HepG2 (cell line): ENCODE measurements at regions not wholly inside any gene's neighbourhood (a gene's known extent, or its start where the extent isn't known, plus 50 kb on each side); places are given as distances from the start of the nearest gene placed in this dataset.
A peak's percentile ranks its signal among the peaks of the same experiment; 100 is the strongest.

ENCODE experiments used
- ATAC-seq: fragments of 200-7000 bp; cut with Tn5 transposase; 3 replicates; pipeline ENCODE4 v1.9.1; 2020; ENCODE audit warnings: mild to moderate bottlenecking, moderate library complexity
- BruUV-seq: library from RNA; stranded (reverse); fragments of 400-500 nt; replicated peaks from 2 replicates; lab custom pipeline; 2021; lab: Mats Ljungman, UMichigan
- CTCF ChIA-PET: fragments of 300-600 bp; formaldehyde crosslinking; extraction: SDS; loops from one replicate; lab custom pipeline; 2021; ENCODE audit warnings: low total read pairs, inconsistent platforms, low intra/inter-chr PET ratio; lab: Yijun Ruan, JAX
- POLR2A ChIA-PET: fragments of 350-600 bp; sonication (Branson Sonifier 250); formaldehyde crosslinking; loops from one replicate; lab custom pipeline; 2020; ENCODE audit warnings: antibody characterized with exemption, inconsistent platforms; lab: Yijun Ruan, JAX
- DNase-seq: peaks from one replicate; pipeline ENCODE4 v3.0.0-alpha.2; 2015; ENCODE audit warnings: low spot score
- FAIRE-seq: peaks from 3 replicates; lab custom pipeline; 2011; peaks lifted over from hg19 to GRCh38; lab: Jason Lieb, UNC
- H2AFZ ChIP-seq: one replicate; pipeline ENCODE4 v1.6.1; 2011; ENCODE audit warnings: low read length, inconsistent platforms
- H3K27ac ChIP-seq: fragments of 300-600 bp; 3 replicates; pipeline ENCODE4 v1.8.0; 2011; ENCODE audit warnings: mixed run types, mild to moderate bottlenecking, mixed read lengths, low read length, inconsistent platforms; ENCODE audit not compliant: insufficient read depth; ENCODE audit errors: extremely low read length
- H3K27me3 ChIP-seq, 2 experiments: fragments of 200-600 bp in 1 of 2; 2 replicates in 1 of 2; 3 replicates in 1 of 2; pipeline versions ENCODE4 v1.6.0 to v1.8.0; 2011; ENCODE audit warnings: low read length in 2 of 2, mild to moderate bottlenecking in 2 of 2, moderate library complexity in 2 of 2, inconsistent platforms in 1 of 2; ENCODE audit not compliant: insufficient read depth in 2 of 2, control insufficient read depth in 1 of 2
- H3K36me3 ChIP-seq, 2 experiments: fragments of 200-600 bp in 1 of 2; replicated peaks in 1 of 2; 2 replicates in 1 of 2; 3 replicates in 1 of 2; pipeline versions ENCODE4 v1.5.1 to v1.8.0; 2011; ENCODE audit warnings: low read length in 2 of 2, inconsistent platforms in 1 of 2; ENCODE audit not compliant: insufficient read depth in 2 of 2, control insufficient read depth in 1 of 2
- H3K4me1 ChIP-seq: 2 replicates; pipeline ENCODE4 v1.5.1; 2012; ENCODE audit warnings: low read length, inconsistent platforms; ENCODE audit not compliant: insufficient read depth
- H3K4me2 ChIP-seq: 2 replicates; pipeline ENCODE4 v1.6.0; 2011; ENCODE audit warnings: low read depth, low read length, inconsistent platforms
- H3K4me3 ChIP-seq, 3 experiments: fragments of 200-600 bp in 1 of 3; sonication (generic), shearing (Covaris generic) in 1 of 3; replicated peaks in 1 of 3; 2 replicates each; pipeline ENCODE4 v1.5.1; 2011 to 2016; ENCODE audit warnings: low read length in 3 of 3, inconsistent platforms in 2 of 3, low read depth in 2 of 3, mild to moderate bottlenecking in 2 of 3, control low read depth in 1 of 3, mixed read lengths in 1 of 3; ENCODE audit not compliant: insufficient read depth in 1 of 3
- H3K79me2 ChIP-seq: one replicate; pipeline ENCODE4 v1.6.1; 2011; ENCODE audit warnings: low read length, inconsistent platforms; ENCODE audit not compliant: insufficient read depth
- H3K9ac ChIP-seq: 2 replicates; pipeline ENCODE4 v1.6.0; 2011; ENCODE audit warnings: mild to moderate bottlenecking, low read depth, low read length, inconsistent platforms; ENCODE audit not compliant: insufficient read depth
- H3K9me3 ChIP-seq: 2 replicates; pipeline ENCODE4 v1.5.1; 2012; ENCODE audit warnings: mild to moderate bottlenecking, low read length
- H4K20me1 ChIP-seq: 2 replicates; pipeline ENCODE4 v1.6.0; 2011; ENCODE audit warnings: inconsistent platforms, mild to moderate bottlenecking, low read length, moderate library complexity; ENCODE audit not compliant: insufficient read depth
- KAT8 ChIP-seq: IDR thresholded peaks from 2 replicates; pipeline ENCODE4 v1.6.1; 2016; ENCODE audit warnings: missing genetic modification reagents, missing compliant biosample characterization
- MAFF ChIP-seq: IDR thresholded peaks from 2 replicates; pipeline ENCODE4 v1.6.1; 2011; ENCODE audit warnings: low read depth, low read length, improper control_type of control experiment
- MAFK ChIP-seq, 2 experiments: IDR thresholded peaks in 1 of 2; conservative IDR thresholded peaks in 1 of 2; 2 replicates each; pipeline ENCODE4 v1.6.1; 2011; ENCODE audit warnings: improper control_type of control experiment in 2 of 2, low read length in 2 of 2
- ZNF432 ChIP-seq: sonication (generic); formaldehyde crosslinking; IDR thresholded peaks from 2 replicates; pipeline ENCODE4 v1.5.0; 2020; ENCODE audit warnings: missing genetic modification reagents, mild to moderate bottlenecking, borderline replicate concordance
- ZNF639 ChIP-seq: conservative IDR thresholded peaks from 2 replicates; pipeline ENCODE4 v1.6.1; 2018; ENCODE audit warnings: missing genetic modification reagents
- WGBS: methylation state at CpG from one replicate; pipeline ENCODE4 v1.1.6; 2017; ENCODE audit warnings: low lambda C conversion rate; 5-methylcytosine and 5-hydroxymethylcytosine counted together
- in situ Hi-C: cut with HindIII; loops from 2 replicates; pipeline ENCODE4 v1.10.0; 2017; ENCODE audit warnings: low pct_unique_long_range_greater_than_20kb; ENCODE audit not compliant: extremely low pct_ligation_motif_present
- intact Hi-C: fragments of 100-400 bp; cut with micrococcal nuclease; formaldehyde crosslinking; loops from one replicate; pipeline ENCODE4 v1.10.0; 2022; ENCODE audit not compliant: unreplicated experiment

- TF ChIP-seq KAT8 (CRISPR knock-in tag) (no peak), MAFK (conservative IDR thresholded peaks at IDR 0.05 in 1 of 2, IDR thresholded peaks at IDR 0.05 in 1 of 2; ENCODE audit: low read length in 2 of 2) (peak; percentile 32 to 55; a peak in 2 of 4 replicates), MAFF (peak; percentile 25; the same call in 1 of the 2 replicates)
- no TSS peak for BruUV-seq
- 0% methylated on average over 1 of the region's 1 CpG for WGBS
- peaks cover 23% of the 10 kb centered on the region for H3K9me3 ChIP-seq
- CTCF ChIA-PET = no interaction called here
- H3K4me2 ChIP-seq = no peak overlapping the region
- intact Hi-C loops (no loop called here), in situ Hi-C loops (no loop called here)
- H3K79me2 ChIP-seq = no peaks in the 10 kb centered on the region
- no peak overlapping the region for H3K27ac ChIP-seq
- ATAC-seq (no peak), DNase-seq (no peak), FAIRE-seq (no peak)
- H4K20me1 ChIP-seq = no peaks in the 10 kb centered on the region
- H3K27me3 ChIP-seq = no peaks in the 10 kb centered on the region
- POLR2A ChIA-PET = no interaction called here
- no peak overlapping the region for H2AFZ ChIP-seq
- no peaks in the 10 kb centered on the region for H3K36me3 ChIP-seq
- no peaks in the 10 kb centered on the region for H3K4me1 ChIP-seq
- no peak overlapping the region for H3K9ac ChIP-seq
- no peak overlapping the region for H3K4me3 ChIP-seq
These were observed 2159.7 kb downstream of the PCDH7 start for GRCh38 chr4:32879913-32880312.

- ATAC-seq = no peak
- no peak overlapping the region for H2AFZ ChIP-seq
- BruUV-seq = no TSS peak
- H3K4me1 ChIP-seq = no peaks in the 10 kb centered on the region
- ChIA-PET POLR2A (no interaction called here), CTCF (no interaction called here)
- no peak for FAIRE-seq
- peaks cover 13% of the 10 kb centered on the region; the same call in 1 of the 2 replicates for H3K9me3 ChIP-seq
- no peak overlapping the region for H3K4me2 ChIP-seq
- in situ Hi-C loops (no loop called here), intact Hi-C loops (no loop called here)
- no peak overlapping the region for H3K9ac ChIP-seq
- H4K20me1 ChIP-seq = no peaks in the 10 kb centered on the region
- no peak overlapping the region for H3K4me3 ChIP-seq
- TF ChIP-seq ZNF639 (CRISPR knock-in tag) (no peak), ZNF432 (CRISPR knock-in tag) (no peak)
- TF ChIP-seq, all 625 proteins: peak for 0
- DNase-seq = no peak
- Histone ChIP-seq H3K27me3 (no peaks in the 10 kb centered on the region), H3K36me3 (no peaks in the 10 kb centered on the region), H3K79me2 (no peaks in the 10 kb centered on the region), H3K27ac (no peak overlapping the region)
- 4% methylated on average over 2 of the region's 2 CpGs for WGBS
These were observed 2164.0 kb downstream of the PCDH7 start for GRCh38 chr4:32884198-32884597.
